ENCODE measurements at regions not wholly inside any gene's neighbourhood (a gene's known extent, or its start where the extent isn't known, plus 50 kb on each side); places are given as distances from the start of the nearest gene placed in this dataset.

GRCh38 chr7:118734541-118734940 lies 510.0 kb downstream of the ANKRD7 start:
- CTCF ChIA-PET: interaction anchor here (0.8 kb wide), 1 partner anchor 816 kb away, joined by 3 read pairs; no protein-coding TSS in a partner anchor
- POLR2A ChIA-PET (ENCODE audit: low non-redundant PET): no interaction called here
- no peak overlapping the region for H3K27ac ChIP-seq
- no peak for DNase-seq (ENCODE audit: low spot score)
- no peak for TF ChIP-seq CTCF (conservative IDR thresholded peaks at IDR 0.05; ENCODE audit: low read depth)

DNA sequence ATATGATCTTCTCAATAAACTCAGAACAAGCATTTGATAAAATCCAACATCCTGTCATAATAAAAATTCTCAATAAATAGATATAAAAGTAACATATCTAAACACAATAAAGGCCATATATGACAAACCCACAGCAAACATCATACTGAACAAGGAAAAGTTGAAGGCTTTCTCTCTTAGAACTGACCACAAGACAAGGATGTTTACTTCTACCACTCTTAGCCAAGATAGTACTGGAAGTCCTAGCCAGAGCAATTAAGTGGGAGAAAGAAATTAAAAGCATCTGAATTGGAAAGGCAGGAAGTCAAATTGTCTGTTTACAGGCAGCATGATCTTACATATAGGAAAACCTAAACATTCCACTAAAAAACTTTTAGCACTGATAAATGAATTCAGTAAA lies 510.9 kb downstream of the ANKRD7 start:
- ChIA-PET CTCF (interaction anchor here (0.8 kb wide), 1 partner anchor 815 kb away, joined by 3 read pairs; no protein-coding TSS in a partner anchor), POLR2A (ENCODE audit: low non-redundant PET) (no interaction called here)
- DNase-seq (ENCODE audit: low spot score): no peak
- H3K27ac ChIP-seq: no peak overlapping the region
- no peak for TF ChIP-seq CTCF (conservative IDR thresholded peaks at IDR 0.05; ENCODE audit: low read depth)

- ChIA-PET POLR2A (ENCODE audit: low non-redundant PET) (no interaction called here), CTCF (no interaction called here)
- H3K27ac ChIP-seq: no peak overlapping the region
- no peak for TF ChIP-seq CTCF (conservative IDR thresholded peaks at IDR 0.05; ENCODE audit: low read depth)
- no peak for DNase-seq (ENCODE audit: low spot score)
These were observed 513.4 kb downstream of the ANKRD7 start for GRCh38 chr7:118737935-118738334.

DNA sequence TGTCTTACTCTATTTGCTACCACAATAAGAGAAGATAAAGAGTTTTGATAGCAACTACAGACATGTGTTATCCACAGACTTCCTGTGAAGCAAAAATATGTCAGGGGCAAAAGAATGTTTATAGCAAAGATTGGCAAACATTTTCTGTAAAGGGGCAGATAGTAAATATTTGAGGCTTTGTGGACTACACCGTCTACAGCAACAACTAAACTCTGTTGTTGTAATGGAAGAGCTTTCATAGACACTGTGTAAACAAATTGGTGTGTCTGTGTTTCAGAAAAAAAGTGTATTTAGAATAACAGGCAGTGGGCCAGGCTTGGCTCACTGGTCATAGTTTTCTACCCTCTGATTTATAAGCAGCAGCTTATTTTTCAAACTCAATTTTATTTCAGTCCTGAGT lies 521.4 kb downstream of the ANKRD7 start:
- TF ChIP-seq CTCF (conservative IDR thresholded peaks at IDR 0.05; ENCODE audit: low read depth): no peak
- DNase-seq (ENCODE audit: low spot score): no peak
- ChIA-PET POLR2A (ENCODE audit: low non-redundant PET) (no interaction called here), CTCF (no interaction called here)
- no peak overlapping the region for H3K27ac ChIP-seq

GRCh38 chr7:118747473-118747872 lies 523.0 kb downstream of the ANKRD7 start:
- no peak overlapping the region for H3K27ac ChIP-seq
- no peak for TF ChIP-seq CTCF (conservative IDR thresholded peaks at IDR 0.05; ENCODE audit: low read depth)
- ChIA-PET CTCF (no interaction called here), POLR2A (ENCODE audit: low non-redundant PET) (no interaction called here)
- peak; percentile 1 for DNase-seq (ENCODE audit: low spot score)

DNA sequence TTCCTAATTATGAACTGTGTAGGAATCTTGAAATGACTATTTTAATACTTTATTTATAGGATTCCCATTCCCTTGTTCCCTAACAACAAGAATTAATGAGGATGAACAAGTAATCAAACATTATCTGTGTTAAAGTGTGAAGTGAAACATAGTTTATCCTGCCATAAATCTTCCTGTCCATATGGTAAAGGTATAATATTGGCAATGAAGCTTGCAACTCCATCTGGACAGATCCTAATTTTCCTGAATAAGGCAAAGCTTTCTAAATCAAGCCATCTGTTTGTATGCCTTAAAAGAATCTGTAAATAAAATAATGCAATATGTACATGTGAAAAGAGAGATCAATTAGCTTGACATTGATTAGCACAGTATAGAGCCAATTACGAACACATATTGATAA lies 529.0 kb downstream of the ANKRD7 start:
- ChIA-PET CTCF (no interaction called here), POLR2A (ENCODE audit: low non-redundant PET) (no interaction called here)
- DNase-seq (ENCODE audit: low spot score): no peak
- TF ChIP-seq CTCF (conservative IDR thresholded peaks at IDR 0.05; ENCODE audit: low read depth): no peak
- H3K27ac ChIP-seq: no peak overlapping the region

- no peak for DNase-seq (ENCODE audit: low spot score)
- no peak for TF ChIP-seq CTCF (conservative IDR thresholded peaks at IDR 0.05; ENCODE audit: low read depth)
- no peak overlapping the region for H3K27ac ChIP-seq
- POLR2A ChIA-PET (ENCODE audit: low non-redundant PET): no interaction called here
- CTCF ChIA-PET: interaction anchor here (0.5 to 0.6 kb wide), 3 partner anchors 331 to 489 kb away, joined by 3 to 4 read pairs (median 3); no protein-coding TSS in a partner anchor
These were observed 530.1 kb downstream of the ANKRD7 start for GRCh38 chr7:118754608-118755007.

Data from RWPE1 (cell line).